ENCODE measurements at regions not wholly inside any gene's neighbourhood (a gene's known extent, or its start where the extent isn't known, plus 50 kb on each side); places are given as distances from the start of the nearest gene placed in this dataset.
A peak's percentile ranks its signal among the peaks of the same experiment; 100 is the strongest.

GRCh38 chr4:159445692-159446091 lies 342.8 kb downstream of the RAPGEF2 start:
- TF ChIP-seq CTCF (conservative IDR thresholded peaks at IDR 0.05), result no peak
- H3K27ac ChIP-seq, result no peak overlapping the region

GRCh38 chr4:159446266-159446976 lies 343.5 kb downstream of the RAPGEF2 start:
- no peak overlapping the region for H3K27ac ChIP-seq
- peak; percentile 89 for TF ChIP-seq CTCF (conservative IDR thresholded peaks at IDR 0.05)

- H3K27ac ChIP-seq, result no peak overlapping the region
- TF ChIP-seq CTCF (conservative IDR thresholded peaks at IDR 0.05), result no peak
Observed at GRCh38 chr4:159447296-159447695, 344.4 kb downstream of the RAPGEF2 start.

- TF ChIP-seq CTCF (conservative IDR thresholded peaks at IDR 0.05), result no peak
- H3K27ac ChIP-seq, result no peak overlapping the region
Observed at GRCh38 chr4:159451006-159451405, 348.1 kb downstream of the RAPGEF2 start.

GRCh38 chr4:159455675-159456237 lies 352.9 kb downstream of the RAPGEF2 start:
- no peak overlapping the region for H3K27ac ChIP-seq
- peak; percentile 86 for TF ChIP-seq CTCF (conservative IDR thresholded peaks at IDR 0.05)

GRCh38 chr4:159460371-159460770 lies 357.5 kb downstream of the RAPGEF2 start:
- H3K27ac ChIP-seq, result no peak overlapping the region
- no peak for TF ChIP-seq CTCF (conservative IDR thresholded peaks at IDR 0.05)

- no peak for TF ChIP-seq CTCF (conservative IDR thresholded peaks at IDR 0.05)
- H3K27ac ChIP-seq, result no peak overlapping the region
Observed at GRCh38 chr4:159463235-159463634, 360.4 kb downstream of the RAPGEF2 start.
